Fibroblast of lung (primary cell): ENCODE measurements at regions not wholly inside any gene's neighbourhood (a gene's known extent, or its start where the extent isn't known, plus 50 kb on each side); places are given as distances from the start of the nearest gene placed in this dataset.

Experiments used
- EZH2 ChIP-seq: IDR thresholded peaks from 2 replicates; pipeline ENCODE4 v1.5.1; 2012; ENCODE audit warnings: low read length, control low read depth, mild to moderate bottlenecking; ENCODE audit errors: missing control alignments
- TF ChIP-seq, protein P1 (sequence below), 2 donors: IDR thresholded peaks in 1 of 2; conservative IDR thresholded peaks in 1 of 2; 1 replicate in 1 of 2; 2 replicates in 1 of 2; pipeline ENCODE4 v1.5.1; 2011 to 2012; ENCODE audit warnings: low read length in 2 of 2, control low read depth in 1 of 2, inconsistent platforms in 1 of 2, low read depth in 1 of 2, mild to moderate bottlenecking in 1 of 2

DNA sequence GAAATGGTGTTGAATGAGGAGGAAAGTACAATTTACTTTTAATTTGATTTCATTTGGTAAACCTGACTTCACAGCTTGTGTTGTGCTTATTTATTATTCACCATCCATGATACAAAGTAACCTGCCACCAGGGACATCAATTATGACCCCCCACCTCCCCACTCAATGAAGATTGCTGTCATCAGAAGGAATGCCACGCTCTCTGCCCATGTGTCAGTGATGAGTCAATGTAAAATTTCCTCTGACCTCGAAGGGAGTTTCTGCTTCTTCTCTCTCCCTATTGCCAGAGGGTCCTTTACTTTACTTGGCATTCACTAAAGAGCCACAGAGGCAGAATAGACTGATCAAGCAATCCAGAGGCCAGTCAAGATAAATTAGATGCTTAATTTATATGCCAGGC is 759.7 kb downstream of the CDH11 start:
- TF ChIP-seq EZH2, result no peak
- TF ChIP-seq, protein P1, sequence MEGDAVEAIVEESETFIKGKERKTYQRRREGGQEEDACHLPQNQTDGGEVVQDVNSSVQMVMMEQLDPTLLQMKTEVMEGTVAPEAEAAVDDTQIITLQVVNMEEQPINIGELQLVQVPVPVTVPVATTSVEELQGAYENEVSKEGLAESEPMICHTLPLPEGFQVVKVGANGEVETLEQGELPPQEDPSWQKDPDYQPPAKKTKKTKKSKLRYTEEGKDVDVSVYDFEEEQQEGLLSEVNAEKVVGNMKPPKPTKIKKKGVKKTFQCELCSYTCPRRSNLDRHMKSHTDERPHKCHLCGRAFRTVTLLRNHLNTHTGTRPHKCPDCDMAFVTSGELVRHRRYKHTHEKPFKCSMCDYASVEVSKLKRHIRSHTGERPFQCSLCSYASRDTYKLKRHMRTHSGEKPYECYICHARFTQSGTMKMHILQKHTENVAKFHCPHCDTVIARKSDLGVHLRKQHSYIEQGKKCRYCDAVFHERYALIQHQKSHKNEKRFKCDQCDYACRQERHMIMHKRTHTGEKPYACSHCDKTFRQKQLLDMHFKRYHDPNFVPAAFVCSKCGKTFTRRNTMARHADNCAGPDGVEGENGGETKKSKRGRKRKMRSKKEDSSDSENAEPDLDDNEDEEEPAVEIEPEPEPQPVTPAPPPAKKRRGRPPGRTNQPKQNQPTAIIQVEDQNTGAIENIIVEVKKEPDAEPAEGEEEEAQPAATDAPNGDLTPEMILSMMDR (conservative IDR thresholded peaks at IDR 0.05 in 1 of 2, IDR thresholded peaks at IDR 0.05 in 1 of 2; ENCODE audit: low read depth in 1 of 2, low read length in 2 of 2), result no peak
